ENCODE measurements at regions not wholly inside any gene's neighbourhood (a gene's known extent, or its start where the extent isn't known, plus 50 kb on each side); places are given as distances from the start of the nearest gene placed in this dataset.

DNA sequence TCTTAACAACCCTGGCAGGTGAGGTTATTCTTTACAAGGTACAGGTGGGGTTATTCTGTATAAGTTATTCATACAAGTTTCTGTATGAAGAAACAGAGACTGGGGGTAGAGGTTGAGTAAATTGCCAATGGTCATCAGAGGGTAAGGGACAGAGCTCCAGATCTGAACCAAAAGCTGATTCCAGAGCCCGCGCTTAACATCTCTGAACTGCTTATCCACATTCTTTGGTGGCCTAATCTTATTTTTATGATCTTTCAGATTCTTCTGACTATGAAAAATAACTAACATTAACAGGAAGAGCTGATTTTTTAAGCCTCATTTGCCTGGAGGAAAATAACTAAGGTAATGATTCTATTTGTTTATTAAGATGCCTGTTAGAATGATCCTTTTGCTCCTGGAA lies 63.9 kb upstream of the BARHL2 start:
- H3K36me3 ChIP-seq: no peaks in the 10 kb centered on the region
- H3K4me3 ChIP-seq: no peak overlapping the region
- 96% methylated on average over 2 of the region's 2 CpGs for WGBS
- TF ChIP-seq EP300 (IDR thresholded peaks at IDR 0.05) (no peak), POLR2A (IDR thresholded peaks at IDR 0.05; ENCODE audit: low read depth) (no peak), POLR2AphosphoS5 (IDR thresholded peaks at IDR 0.05) (no peak), CTCF (IDR thresholded peaks at IDR 0.05) (no peak)
- no peak for DNase-seq (ENCODE audit: extremely low spot score)
- H3K27me3 ChIP-seq: peaks cover 0 to 7% (median 0%) of the 10 kb centered on the region in 4 donors
- intact Hi-C loops (cut with DNase I): no loop called here
- H3K4me1 ChIP-seq: no peaks in the 10 kb centered on the region
- H3K9me3 ChIP-seq: no peaks in the 10 kb centered on the region
- H3K27ac ChIP-seq (replicated peaks in 1 of 4): no peak overlapping the region

DNA sequence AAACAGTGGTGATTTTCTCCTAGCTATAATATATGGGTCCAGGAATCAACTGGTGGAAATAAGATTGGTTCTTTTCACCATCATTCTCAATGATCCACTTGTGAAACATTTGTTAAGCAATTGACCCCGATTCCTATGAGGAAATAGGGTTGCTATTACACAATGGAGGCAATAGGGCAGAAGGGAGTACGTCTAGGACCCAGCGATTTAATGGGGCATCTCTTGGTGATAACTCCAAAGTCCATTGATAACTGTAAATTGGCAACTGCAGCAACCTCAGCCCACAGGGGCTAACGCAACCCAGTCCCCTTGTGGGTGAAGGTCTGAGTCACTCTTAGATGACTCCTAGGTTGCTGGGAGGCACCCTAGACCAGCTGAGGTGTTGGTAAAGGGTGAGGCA lies 62.5 kb upstream of the BARHL2 start:
- Histone ChIP-seq H3K4me3 (no peak overlapping the region), H3K36me3 (no peaks in the 10 kb centered on the region), H3K27me3 (peaks cover 0 to 7% (median 0%) of the 10 kb centered on the region in 4 donors), H3K27ac (replicated peaks in 1 of 4) (no peak overlapping the region), H3K4me1 (no peaks in the 10 kb centered on the region), H3K9me3 (no peaks in the 10 kb centered on the region)
- TF ChIP-seq POLR2A (IDR thresholded peaks at IDR 0.05; ENCODE audit: low read depth) (no peak), POLR2AphosphoS5 (IDR thresholded peaks at IDR 0.05) (no peak), CTCF (IDR thresholded peaks at IDR 0.05) (no peak), EP300 (IDR thresholded peaks at IDR 0.05) (no peak)
- DNase-seq (ENCODE audit: extremely low spot score): no peak
- intact Hi-C loops (cut with DNase I): no loop called here
- WGBS: 95% methylated on average over 4 of the region's 4 CpGs

DNA sequence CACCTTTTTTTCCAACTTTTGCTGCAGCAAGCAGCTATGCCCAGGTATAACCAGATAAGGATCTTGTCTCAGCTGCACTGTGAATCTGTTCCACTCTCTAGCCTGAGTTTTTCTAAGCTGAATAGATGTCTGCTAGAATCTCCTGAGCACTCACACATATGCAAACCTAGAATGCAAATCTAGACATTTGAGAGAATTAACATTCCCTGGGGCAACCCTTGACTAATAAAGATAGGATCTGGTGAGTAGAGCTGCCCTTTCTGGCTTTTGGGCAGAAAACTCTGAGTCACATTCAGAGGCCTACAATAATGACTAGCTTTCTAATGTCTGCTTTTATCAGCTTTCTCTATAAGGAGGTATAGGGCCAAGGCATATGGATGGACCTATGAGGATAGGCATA lies 61.4 kb upstream of the BARHL2 start:
- intact Hi-C loops (cut with DNase I): no loop called here
- no peak overlapping the region for H3K27ac ChIP-seq (replicated peaks in 1 of 4)
- H3K9me3 ChIP-seq: no peaks in the 10 kb centered on the region
- no peaks in the 10 kb centered on the region for H3K36me3 ChIP-seq
- H3K4me1 ChIP-seq: no peaks in the 10 kb centered on the region
- DNase-seq (ENCODE audit: extremely low spot score): no peak
- no peak overlapping the region for H3K4me3 ChIP-seq
- H3K27me3 ChIP-seq: peaks cover 0 to 7% (median 0%) of the 10 kb centered on the region in 4 donors
- no peak for TF ChIP-seq EP300 (IDR thresholded peaks at IDR 0.05)
- no peak for TF ChIP-seq POLR2AphosphoS5 (IDR thresholded peaks at IDR 0.05)
- TF ChIP-seq CTCF (IDR thresholded peaks at IDR 0.05): no peak
- TF ChIP-seq POLR2A (IDR thresholded peaks at IDR 0.05; ENCODE audit: low read depth): no peak

DNA sequence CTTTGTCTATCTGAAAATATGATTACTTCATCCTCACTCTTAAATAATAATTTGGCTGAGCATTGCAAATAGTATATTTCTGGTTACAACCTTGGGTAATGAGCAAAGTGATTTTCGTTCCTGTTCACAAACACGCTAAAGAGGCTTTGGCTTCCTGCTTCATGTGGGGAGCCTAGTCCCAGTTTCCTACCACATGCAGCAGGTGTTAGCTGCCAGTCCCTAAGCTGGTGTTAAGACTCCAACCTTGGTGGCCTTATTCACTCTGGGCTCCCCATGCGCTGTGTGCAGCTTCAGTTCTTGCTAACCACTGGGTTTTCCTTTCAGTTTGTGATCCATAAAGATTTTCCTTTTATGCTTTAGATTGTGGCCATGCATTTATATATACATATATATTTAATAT lies 56.7 kb upstream of the BARHL2 start:
- TF ChIP-seq POLR2A (IDR thresholded peaks at IDR 0.05; ENCODE audit: low read depth) (no peak), EP300 (IDR thresholded peaks at IDR 0.05) (no peak), POLR2AphosphoS5 (IDR thresholded peaks at IDR 0.05) (no peak), CTCF (IDR thresholded peaks at IDR 0.05) (no peak)
- intact Hi-C loops (cut with DNase I): no loop called here
- no peak for DNase-seq (ENCODE audit: extremely low spot score)
- Histone ChIP-seq H3K4me1 (no peaks in the 10 kb centered on the region), H3K36me3 (no peaks in the 10 kb centered on the region), H3K27ac (replicated peaks in 1 of 4) (no peak overlapping the region), H3K27me3 (peaks cover 0 to 11% (median 2%) of the 10 kb centered on the region in 4 donors), H3K4me3 (no peak overlapping the region), H3K9me3 (no peaks in the 10 kb centered on the region)
- WGBS: 70% methylated on average over 3 of the region's 3 CpGs

- H3K9me3 ChIP-seq: no peaks in the 10 kb centered on the region
- no peak overlapping the region for H3K27ac ChIP-seq (replicated peaks in 1 of 4)
- H3K4me1 ChIP-seq: no peaks in the 10 kb centered on the region
- H3K36me3 ChIP-seq: no peaks in the 10 kb centered on the region
- H3K27me3 ChIP-seq: peaks cover 0 to 22% (median 2%) of the 10 kb centered on the region in 4 donors
- 80% methylated on average over 2 of the region's 2 CpGs for WGBS
- H3K4me3 ChIP-seq: no peak overlapping the region
- TF ChIP-seq POLR2A (IDR thresholded peaks at IDR 0.05; ENCODE audit: low read depth) (no peak), POLR2AphosphoS5 (IDR thresholded peaks at IDR 0.05) (no peak), CTCF (IDR thresholded peaks at IDR 0.05) (no peak), EP300 (IDR thresholded peaks at IDR 0.05) (no peak)
- DNase-seq (ENCODE audit: extremely low spot score): no peak
- intact Hi-C loops (cut with DNase I): no loop called here
These were observed 51.7 kb upstream of the BARHL2 start for GRCh38 chr1:90768826-90769225.
